GM18517 (cell line): ENCODE measurements at regions not wholly inside any gene's neighbourhood (a gene's known extent, or its start where the extent isn't known, plus 50 kb on each side); places are given as distances from the start of the nearest gene placed in this dataset.

Source experiments
- ATAC-seq: cut with Tn5 transposase; IDR thresholded peaks from one replicate; pipeline ENCODE4 v1.9.1; 2021; ENCODE audit warnings: mild to moderate bottlenecking, moderate library complexity; ENCODE audit not compliant: unreplicated experiment

GRCh38 chr16:14337303-14338191 is 266.4 kb downstream of the MRTFB start:
- no peak for ATAC-seq

GRCh38 chr16:14335297-14335696 is 264.2 kb downstream of the MRTFB start:
- no peak for ATAC-seq

GRCh38 chr16:14334366-14335080 is 263.4 kb downstream of the MRTFB start:
- ATAC-seq = no peak

- ATAC-seq = no peak
Measured at GRCh38 chr16:14333361-14333760, 262.2 kb downstream of the MRTFB start.

- ATAC-seq = no peak
Measured at GRCh38 chr16:14331020-14331419, 259.9 kb downstream of the MRTFB start.

GRCh38 chr16:14329727-14330350 is 258.7 kb downstream of the MRTFB start:
- ATAC-seq = no peak

GRCh38 chr16:14325502-14326401 is 254.6 kb downstream of the MRTFB start:
- ATAC-seq = no peak

- no peak for ATAC-seq
Measured at GRCh38 chr16:14324581-14324980, 253.5 kb downstream of the MRTFB start.

GRCh38 chr16:14322186-14322585 is 251.1 kb downstream of the MRTFB start:
- no peak for ATAC-seq

GRCh38 chr16:14321542-14321941 is 250.4 kb downstream of the MRTFB start:
- no peak for ATAC-seq

GRCh38 chr16:14320406-14320805 is 249.3 kb downstream of the MRTFB start:
- no peak for ATAC-seq
